Gastroesophageal sphincter (tissue), 4 donors: ENCODE measurements at regions not wholly inside any gene's neighbourhood (a gene's known extent, or its start where the extent isn't known, plus 50 kb on each side); places are given as distances from the start of the nearest gene placed in this dataset.

Source experiments
- ATAC-seq: fragments of 150-250 bp; one replicate; pipeline ENCODE4 v1.9.1; 2016; ENCODE audit warnings: mild to moderate bottlenecking, moderate library complexity
- H3K27ac ChIP-seq, 4 donors: fragments of 200-600 bp; sonication (generic) in 3 of 4; 1 replicate in 3 of 4; 2 replicates in 1 of 4; pipeline ENCODE4 v1.5.1; 2016 to 2019
- H3K27me3 ChIP-seq: fragments of 200-600 bp; sonication (generic); one replicate; pipeline ENCODE4 v1.5.1; 2019
- H3K36me3 ChIP-seq, 2 donors: fragments of 200-600 bp; sonication (generic); one replicate each; pipeline ENCODE4 v1.5.1; 2019; ENCODE audit warnings: control low read depth in 1 of 2
- H3K4me1 ChIP-seq, 3 donors: fragments of 200-600 bp; sonication (generic); 1 replicate in 2 of 3; 2 replicates in 1 of 3; pipeline ENCODE4 v1.5.1; 2016 to 2019; ENCODE audit warnings: control low read depth in 2 of 3
- H3K4me3 ChIP-seq, 2 donors: fragments of 200-600 bp; sonication (generic); one replicate each; pipeline ENCODE4 v1.5.1; 2019; ENCODE audit warnings: mild to moderate bottlenecking in 1 of 2, moderate library complexity in 1 of 2
- H3K9me3 ChIP-seq, 3 donors: fragments of 200-600 bp; sonication (generic); one replicate each; pipeline ENCODE4 v1.5.1; 2017 to 2019; ENCODE audit warnings: control low read depth in 2 of 3
- CTCF ChIP-seq, 4 experiments: fragments of 200-600 bp in 2 of 4; fragments of 450-650 bp in 2 of 4; sonication (generic) in 1 of 4; IDR thresholded peaks; one replicate each; pipeline ENCODE4 v1.5.1; 2017 to 2019; ENCODE audit warnings: antibody characterized with exemption in 4 of 4, mild to moderate bottlenecking in 2 of 4, moderate library complexity in 2 of 4
- EP300 ChIP-seq: sonication (generic); formaldehyde crosslinking; IDR thresholded peaks from one replicate; pipeline ENCODE4 v1.6.1; 2017; ENCODE audit warnings: antibody characterized with exemption, mild to moderate bottlenecking
- POLR2A ChIP-seq, 2 donors: fragments of 450-650 bp; IDR thresholded peaks; one replicate each; pipeline ENCODE4 v1.6.1; 2017; ENCODE audit warnings: antibody characterized with exemption in 2 of 2, mild to moderate bottlenecking in 2 of 2, moderate library complexity in 1 of 2
- POLR2AphosphoS5 ChIP-seq: sonication (generic); formaldehyde crosslinking; IDR thresholded peaks from one replicate; pipeline ENCODE4 v1.6.1; 2017; ENCODE audit warnings: antibody characterized with exemption
- WGBS, 2 donors: methylation state at CpG; one replicate each; pipeline ENCODE4 v1.1.5; 2018; ENCODE audit warnings: low coverage in 1 of 2; 5-methylcytosine and 5-hydroxymethylcytosine counted together

GRCh38 chr4:24140892-24141291 lies 251.0 kb upstream of the PPARGC1A start:
- Histone ChIP-seq H3K36me3 (no peaks in the 10 kb centered on the region), H3K4me3 (no peak overlapping the region), H3K4me1 (no peaks in the 10 kb centered on the region), H3K9me3 (no peaks in the 10 kb centered on the region), H3K27me3 (no peaks in the 10 kb centered on the region), H3K27ac (no peak overlapping the region)
- ATAC-seq = no peak
- no peak for TF ChIP-seq POLR2A (IDR thresholded peaks at IDR 0.05)
- no peak for TF ChIP-seq CTCF (IDR thresholded peaks at IDR 0.05)
- TF ChIP-seq EP300 = no peak
- no peak for TF ChIP-seq POLR2AphosphoS5
- WGBS, 2 donors = 61 to 78% methylated on average over 2 to 3 of the region's 3 CpGs

GRCh38 chr4:24137671-24138601 lies 248.1 kb upstream of the PPARGC1A start:
- 74 to 78% methylated on average over 5 to 7 of the region's 8 CpGs for WGBS, 2 donors
- Histone ChIP-seq H3K27me3 (no peaks in the 10 kb centered on the region), H3K27ac (no peak overlapping the region), H3K36me3 (no peaks in the 10 kb centered on the region), H3K9me3 (no peaks in the 10 kb centered on the region), H3K4me1 (no peaks in the 10 kb centered on the region), H3K4me3 (no peak overlapping the region)
- ATAC-seq = no peak
- TF ChIP-seq POLR2A (IDR thresholded peaks at IDR 0.05) (no peak), EP300 (no peak), CTCF (IDR thresholded peaks at IDR 0.05) (no peak), POLR2AphosphoS5 (no peak)

DNA sequence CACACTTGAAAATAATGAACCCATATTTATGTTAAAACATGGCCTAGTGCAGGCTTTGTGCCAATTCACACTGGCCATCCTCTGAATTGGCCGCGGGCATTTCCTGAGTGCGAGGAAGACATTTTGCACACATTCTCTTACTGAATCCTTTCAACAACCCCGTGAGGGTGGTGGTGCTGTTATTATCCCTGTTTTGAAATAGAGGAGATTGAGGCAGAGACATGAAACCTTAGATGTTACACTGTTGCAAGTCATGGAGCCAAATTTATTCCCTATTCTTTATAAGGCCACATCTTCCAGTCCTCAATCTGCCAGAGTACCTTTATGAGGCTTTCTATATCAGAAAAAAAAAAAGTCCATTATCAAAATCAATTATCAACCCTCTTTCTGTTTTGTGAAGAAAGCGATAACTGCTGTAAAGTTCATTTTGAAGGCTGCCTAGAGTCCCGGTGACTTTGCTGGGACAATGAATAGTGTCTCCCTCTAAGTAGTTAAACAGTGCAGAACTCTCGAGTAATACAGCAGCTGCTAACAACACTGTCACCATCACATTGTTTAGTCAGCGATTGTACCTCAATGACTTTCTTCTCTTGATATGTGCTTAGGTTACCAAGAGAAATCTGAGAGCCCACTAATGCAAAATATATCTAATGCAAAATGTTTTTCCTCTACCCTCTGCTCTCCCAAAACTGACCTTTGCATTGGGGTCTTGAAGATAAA lies 242.3 kb upstream of the PPARGC1A start:
- no peaks in the 10 kb centered on the region for H3K27me3 ChIP-seq
- no peak for ATAC-seq
- no peaks in the 10 kb centered on the region for H3K9me3 ChIP-seq
- H3K36me3 ChIP-seq = no peaks in the 10 kb centered on the region
- H3K4me3 ChIP-seq = no peak overlapping the region
- TF ChIP-seq POLR2AphosphoS5 (no peak), EP300 (no peak), CTCF (IDR thresholded peaks at IDR 0.05) (no peak), POLR2A (IDR thresholded peaks at IDR 0.05) (no peak)
- 87% methylated on average over 6 to 8 of the region's 8 CpGs for WGBS, 2 donors
- no peaks in the 10 kb centered on the region for H3K4me1 ChIP-seq
- no peak overlapping the region for H3K27ac ChIP-seq

DNA sequence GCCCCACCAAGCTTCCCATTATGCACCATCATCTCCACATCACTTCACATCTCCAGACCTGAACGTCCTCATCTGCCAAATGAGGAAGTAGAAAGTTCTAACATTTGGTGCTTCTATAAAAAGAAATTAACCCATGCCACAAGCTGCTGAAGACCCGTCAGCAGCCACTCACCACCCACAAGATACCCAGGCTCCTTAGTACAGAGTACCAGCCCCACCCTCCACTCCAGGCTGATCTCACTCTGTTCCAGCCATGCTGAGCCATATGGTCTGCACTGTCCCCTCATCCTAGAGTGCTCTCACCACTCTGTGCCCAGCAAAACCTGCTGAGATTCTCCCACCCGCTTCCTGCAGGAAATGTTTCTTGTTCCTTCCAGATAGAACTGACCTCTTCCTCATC lies 240.8 kb upstream of the PPARGC1A start:
- no peak overlapping the region for H3K4me3 ChIP-seq
- TF ChIP-seq EP300 (no peak), CTCF (IDR thresholded peaks at IDR 0.05) (no peak), POLR2A (IDR thresholded peaks at IDR 0.05) (no peak)
- H3K9me3 ChIP-seq = no peaks in the 10 kb centered on the region
- no peaks in the 10 kb centered on the region for H3K27me3 ChIP-seq
- ATAC-seq = peak; percentile 13
- 78% methylated on average over 3 of the region's 3 CpGs; no CpG with 5 or more reads in 1 of the 2 donors for WGBS, 2 donors
- H3K4me1 ChIP-seq = no peaks in the 10 kb centered on the region
- no peak overlapping the region for H3K27ac ChIP-seq
- H3K36me3 ChIP-seq = no peaks in the 10 kb centered on the region
